HepG2 (cell line): ENCODE measurements at regions not wholly inside any gene's neighbourhood (a gene's known extent, or its start where the extent isn't known, plus 50 kb on each side); places are given as distances from the start of the nearest gene placed in this dataset.

Experiments
- NFYB ChIP-seq: sonication (generic); formaldehyde crosslinking; IDR thresholded peaks from 2 replicates; pipeline ENCODE4 v1.4.0; 2020; ENCODE audit warnings: missing genetic modification reagents
- TF ChIP-seq, protein P1 (sequence below): sonication (generic); formaldehyde crosslinking; conservative IDR thresholded peaks from 2 replicates; pipeline ENCODE4 v1.4.0; 2020; ENCODE audit warnings: missing genetic modification reagents

DNA sequence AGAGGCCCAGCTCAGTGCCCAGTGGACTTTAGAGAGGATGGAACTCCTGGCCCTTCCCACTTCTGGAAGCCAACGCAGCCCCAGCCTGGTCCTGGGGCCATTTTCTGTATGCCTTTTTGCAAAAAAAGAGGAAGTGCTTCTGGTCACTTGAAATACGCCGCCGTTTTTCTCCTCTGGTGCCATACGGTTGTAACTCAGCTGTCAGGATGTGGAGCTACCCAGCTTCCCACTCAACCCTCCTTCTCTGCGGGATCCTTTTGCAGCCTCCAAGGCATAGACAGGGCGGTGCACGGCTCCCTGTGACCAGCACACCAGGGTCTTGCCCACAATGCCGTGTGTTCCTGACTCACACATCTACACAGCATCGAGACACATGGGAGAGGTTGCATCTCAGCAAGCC is 369.6 kb downstream of the TCERG1L start:
- no peak for TF ChIP-seq NFYB (CRISPR knock-in tag)
- TF ChIP-seq, protein P1, sequence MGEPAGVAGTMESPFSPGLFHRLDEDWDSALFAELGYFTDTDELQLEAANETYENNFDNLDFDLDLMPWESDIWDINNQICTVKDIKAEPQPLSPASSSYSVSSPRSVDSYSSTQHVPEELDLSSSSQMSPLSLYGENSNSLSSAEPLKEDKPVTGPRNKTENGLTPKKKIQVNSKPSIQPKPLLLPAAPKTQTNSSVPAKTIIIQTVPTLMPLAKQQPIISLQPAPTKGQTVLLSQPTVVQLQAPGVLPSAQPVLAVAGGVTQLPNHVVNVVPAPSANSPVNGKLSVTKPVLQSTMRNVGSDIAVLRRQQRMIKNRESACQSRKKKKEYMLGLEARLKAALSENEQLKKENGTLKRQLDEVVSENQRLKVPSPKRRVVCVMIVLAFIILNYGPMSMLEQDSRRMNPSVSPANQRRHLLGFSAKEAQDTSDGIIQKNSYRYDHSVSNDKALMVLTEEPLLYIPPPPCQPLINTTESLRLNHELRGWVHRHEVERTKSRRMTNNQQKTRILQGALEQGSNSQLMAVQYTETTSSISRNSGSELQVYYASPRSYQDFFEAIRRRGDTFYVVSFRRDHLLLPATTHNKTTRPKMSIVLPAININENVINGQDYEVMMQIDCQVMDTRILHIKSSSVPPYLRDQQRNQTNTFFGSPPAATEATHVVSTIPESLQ: no peak
